ENCODE measurements at regions not wholly inside any gene's neighbourhood (a gene's known extent, or its start where the extent isn't known, plus 50 kb on each side); places are given as distances from the start of the nearest gene placed in this dataset.
"Not testable (repeated sequence)": the region's sequence is repeated elsewhere in the genome, so short reads cannot be mapped to it uniquely, and the experiment has no call there.

- DNase-seq, result no peak
Measured at GRCh38 chr2:234719116-234719716, 222.3 kb upstream of the ARL4C start.

GRCh38 chr2:234716271-234716670 lies 219.4 kb upstream of the ARL4C start:
- no peak for DNase-seq

- DNase-seq, result no peak
Measured at GRCh38 chr2:234715671-234716250, 218.9 kb upstream of the ARL4C start.

GRCh38 chr2:234714711-234715110 lies 217.8 kb upstream of the ARL4C start:
- no peak for DNase-seq

GRCh38 chr2:234712421-234712935 lies 215.6 kb upstream of the ARL4C start:
- DNase-seq, result no peak

- DNase-seq, result no peak
Measured at GRCh38 chr2:234711308-234711707, 214.4 kb upstream of the ARL4C start.

GRCh38 chr2:234710587-234710986 lies 213.7 kb upstream of the ARL4C start:
- no peak for DNase-seq

DNA sequence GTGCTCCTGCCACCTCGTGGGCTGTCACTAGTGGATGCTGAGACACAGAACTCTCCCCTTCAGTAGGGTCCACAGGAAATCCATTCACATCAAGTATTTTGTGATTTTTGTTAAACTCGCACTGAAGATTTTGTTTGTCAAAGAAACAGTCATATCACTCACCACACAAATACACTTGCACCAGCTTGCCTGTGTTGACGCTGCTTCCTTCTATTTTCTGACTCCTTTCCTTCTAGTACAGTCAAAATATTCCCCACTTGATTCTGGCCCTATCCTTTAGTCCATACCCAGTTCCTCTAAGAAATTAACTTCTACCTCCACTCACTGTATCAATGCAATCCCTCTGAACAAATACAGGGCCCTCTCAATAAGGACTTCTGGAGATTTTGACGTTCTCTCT lies 213.2 kb upstream of the ARL4C start:
- no peak for DNase-seq

DNA sequence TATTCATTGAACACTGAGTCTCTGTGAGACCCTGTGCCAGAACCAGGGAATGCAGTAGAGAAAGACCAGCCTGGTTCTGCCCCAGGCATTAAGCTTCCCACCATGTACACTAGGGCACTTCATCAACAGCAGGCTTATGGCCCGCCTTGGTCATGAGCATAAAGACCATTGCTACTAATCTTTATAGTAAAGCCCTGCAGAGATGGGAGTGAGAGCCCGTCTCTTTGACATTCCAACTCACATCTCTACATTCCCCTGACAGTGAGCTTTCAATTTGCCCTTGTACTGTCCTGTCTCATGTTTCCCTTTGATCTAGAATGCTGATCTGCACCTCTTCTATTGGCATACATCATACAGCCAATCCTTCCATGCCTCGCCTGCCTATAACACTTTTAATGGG lies 211.8 kb upstream of the ARL4C start:
- DNase-seq, result no peak

DNA sequence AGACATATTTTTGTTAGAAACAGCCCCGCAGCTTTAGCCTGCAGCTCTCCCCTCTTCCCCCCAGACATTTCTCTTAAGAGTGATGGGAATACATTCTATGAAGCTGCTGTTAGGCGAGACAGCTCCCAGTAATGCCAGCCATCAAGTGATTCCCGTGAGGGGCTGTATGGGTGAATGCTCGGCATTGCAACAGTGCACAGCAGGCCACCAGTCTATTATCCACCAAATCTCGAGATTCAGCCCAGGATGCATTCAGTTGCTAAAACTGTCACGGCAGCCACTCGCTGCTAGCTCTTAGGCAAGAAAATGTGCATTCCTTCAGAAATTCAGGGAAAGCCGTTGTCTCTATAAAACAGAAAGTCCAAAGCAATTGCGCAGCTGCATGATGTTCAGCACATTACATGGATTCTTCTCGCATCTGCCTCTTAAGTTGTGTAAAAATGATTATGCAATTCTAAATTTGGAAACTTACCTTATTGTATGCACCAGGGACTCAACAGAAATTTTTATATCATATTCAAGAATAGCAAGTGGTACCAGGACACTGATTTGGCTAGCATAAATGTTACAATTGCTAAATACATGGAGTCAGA lies 211.3 kb upstream of the ARL4C start:
- DNase-seq, result no peak

DNA sequence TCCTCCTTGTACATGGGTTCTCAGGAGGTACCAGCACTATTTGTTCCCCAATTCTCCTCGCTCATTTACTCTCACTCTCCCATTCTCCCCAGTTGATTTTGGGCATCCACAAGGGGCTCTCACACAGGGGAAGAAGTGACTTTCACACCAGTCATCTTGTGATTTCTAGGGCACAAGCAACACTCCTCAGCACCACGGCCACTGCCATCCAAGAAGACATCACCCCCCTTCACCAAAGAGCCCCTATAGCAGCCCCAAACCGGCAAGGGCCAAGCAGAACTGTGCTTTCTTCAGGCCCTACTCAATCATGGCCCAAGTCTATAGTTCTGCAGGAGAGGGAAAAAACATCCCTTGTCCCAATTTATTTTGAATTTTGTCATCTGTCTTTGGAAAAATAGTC lies 209.2 kb upstream of the ARL4C start:
- DNase-seq, result no peak

- no peak for DNase-seq
Measured at GRCh38 chr2:234705108-234705507, 208.2 kb upstream of the ARL4C start.

GRCh38 chr2:234703258-234703657 lies 206.4 kb upstream of the ARL4C start:
- DNase-seq, result no peak

GRCh38 chr2:234702731-234703225 lies 205.9 kb upstream of the ARL4C start:
- DNase-seq, result no peak

DNA sequence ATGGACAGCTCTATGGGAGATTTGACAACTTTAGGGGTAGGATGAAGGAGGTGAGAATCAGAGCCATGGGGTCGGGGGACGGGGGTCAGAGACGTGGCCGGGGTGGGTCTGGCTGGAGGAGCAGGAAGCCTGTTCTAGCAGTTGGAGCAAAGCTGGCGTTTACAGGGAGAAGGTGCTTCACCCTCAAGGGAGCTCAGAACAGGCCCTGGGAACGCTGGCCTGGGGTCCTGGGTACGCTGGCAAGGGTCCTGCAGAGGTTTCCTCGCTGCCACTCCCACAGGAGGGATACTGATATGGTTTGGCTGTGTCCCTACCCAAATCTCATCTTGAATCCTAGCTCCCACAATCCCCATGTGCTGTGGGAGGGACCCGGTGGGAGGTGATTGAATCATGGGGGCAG lies 205.0 kb upstream of the ARL4C start:
- no peak for DNase-seq

DNA sequence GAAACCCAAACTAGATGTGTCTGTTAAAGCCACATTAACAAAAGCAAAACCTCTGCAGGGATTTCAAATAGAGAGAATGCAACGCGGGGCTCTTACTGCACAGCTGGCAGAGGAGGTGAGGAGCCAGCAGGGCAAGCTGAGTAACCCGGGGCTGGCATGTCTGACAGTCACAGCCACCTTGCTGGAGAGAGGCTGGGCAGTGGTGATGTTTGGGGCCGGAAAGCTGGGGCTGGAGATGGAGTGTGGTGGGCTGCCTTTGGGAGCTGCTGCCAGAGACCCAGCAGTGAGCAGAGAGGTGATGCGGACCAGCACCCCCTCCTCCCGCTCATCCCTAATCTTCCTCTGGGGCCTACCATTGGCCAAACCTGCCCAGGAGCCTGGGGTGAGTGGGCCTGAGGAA lies 204.5 kb upstream of the ARL4C start:
- DNase-seq, result no peak

- no peak for DNase-seq
Measured at GRCh38 chr2:234699456-234699855, 202.6 kb upstream of the ARL4C start.

DNA sequence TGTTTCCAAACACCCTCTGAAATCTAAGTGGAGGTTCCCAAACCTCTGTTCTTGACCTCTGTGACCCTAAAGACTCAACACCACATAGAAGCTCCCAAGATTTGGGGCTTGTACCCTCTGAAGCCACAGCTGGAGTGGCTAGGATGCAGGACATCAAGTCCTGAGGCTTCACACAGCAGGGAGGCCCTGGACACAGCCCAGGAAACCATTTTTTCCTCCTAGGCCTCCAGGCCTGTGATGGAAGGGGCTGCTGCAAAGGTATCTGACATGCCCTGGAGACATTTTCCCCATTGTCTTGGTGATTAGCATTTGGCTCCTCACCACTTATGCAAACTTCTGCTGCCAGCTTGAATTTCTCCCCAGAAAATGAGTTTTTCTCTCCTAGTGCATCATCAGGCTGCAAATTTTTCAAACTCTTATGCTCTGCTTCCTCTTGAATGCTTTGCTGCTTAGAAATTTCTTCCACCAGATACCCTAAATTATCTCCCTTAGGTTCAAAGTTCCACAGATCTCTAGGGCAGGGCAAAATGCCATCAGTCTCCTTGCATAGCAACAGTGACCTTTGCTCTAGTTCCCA lies 200.5 kb upstream of the ARL4C start:
- DNase-seq, result not testable (repeated sequence)

DNA sequence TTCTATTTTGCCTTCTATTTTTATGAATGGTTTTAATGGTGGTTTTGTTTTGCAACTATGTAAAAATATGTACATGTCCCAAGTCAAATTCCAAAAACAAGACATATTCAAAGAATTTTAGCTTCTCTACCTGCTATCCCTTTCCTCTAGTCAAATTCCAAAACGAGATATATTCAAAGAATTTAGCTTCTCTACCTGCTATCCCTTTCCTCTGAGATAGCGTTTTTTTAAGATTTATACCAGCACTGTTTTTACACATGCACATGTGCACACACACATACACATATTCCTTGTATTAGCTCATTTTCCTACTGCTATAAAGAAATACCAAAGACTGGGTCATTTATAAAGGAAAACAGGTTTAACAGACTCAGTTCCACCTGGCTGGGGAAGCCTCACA lies 199.1 kb upstream of the ARL4C start:
- no peak for DNase-seq

- DNase-seq, result no peak
Measured at GRCh38 chr2:234694244-234695013, 197.5 kb upstream of the ARL4C start.

- DNase-seq, result not testable (repeated sequence)
Measured at GRCh38 chr2:234693681-234694190, 196.9 kb upstream of the ARL4C start.

- not testable (repeated sequence) for DNase-seq
Measured at GRCh38 chr2:234693191-234693590, 196.3 kb upstream of the ARL4C start.
